KMS-11 (cell line): ENCODE measurements at regions not wholly inside any gene's neighbourhood (a gene's known extent, or its start where the extent isn't known, plus 50 kb on each side); places are given as distances from the start of the nearest gene placed in this dataset.

Experiments
- H2AFZ ChIP-seq: fragments of 200-600 bp; sonication (generic); 2 replicates; pipeline ENCODE4 v1.6.1; 2016; ENCODE audit warnings: antibody characterized with exemption, mixed run types, low read depth
- H3K27ac ChIP-seq: fragments of 200-600 bp; sonication (generic); 2 replicates; pipeline ENCODE4 v1.6.1; 2016; ENCODE audit warnings: mild to moderate bottlenecking, mixed run types
- H3K27me3 ChIP-seq: fragments of 200-600 bp; sonication (generic); 2 replicates; pipeline ENCODE4 v1.6.1; 2017; ENCODE audit warnings: mild to moderate bottlenecking, low read depth, mixed run types, moderate library complexity; ENCODE audit not compliant: insufficient read depth
- H3K36me3 ChIP-seq: fragments of 200-600 bp; sonication (generic); 2 replicates; pipeline ENCODE4 v1.6.1; 2017; ENCODE audit warnings: mild to moderate bottlenecking, mixed run types; ENCODE audit not compliant: insufficient read depth
- H3K4me1 ChIP-seq: fragments of 200-600 bp; sonication (generic); 2 replicates; pipeline ENCODE4 v1.6.1; 2016; ENCODE audit warnings: mild to moderate bottlenecking, low read depth, mixed run types; ENCODE audit not compliant: poor library complexity, severe bottlenecking
- H3K4me2 ChIP-seq: fragments of 200-600 bp; sonication (generic); 2 replicates; pipeline ENCODE4 v1.7.0; 2016; ENCODE audit warnings: mild to moderate bottlenecking, mixed run types
- H3K4me3 ChIP-seq: fragments of 200-600 bp; sonication (generic); IDR thresholded peaks from 2 replicates; pipeline ENCODE4 v1.6.1; 2017; ENCODE audit warnings: low read depth, low read length, mixed read lengths; ENCODE audit not compliant: insufficient read depth
- H3K79me2 ChIP-seq: fragments of 200-600 bp; sonication (generic); 2 replicates; pipeline ENCODE4 v1.6.1; 2016; ENCODE audit warnings: low read depth, mixed run types; ENCODE audit not compliant: insufficient read depth
- H3K9ac ChIP-seq: fragments of 200-600 bp; sonication (generic); 2 replicates; pipeline ENCODE4 v1.6.1; 2016; ENCODE audit warnings: mild to moderate bottlenecking, mixed run types
- H4K20me1 ChIP-seq: fragments of 200-600 bp; sonication (generic); 2 replicates; pipeline ENCODE4 v1.6.1; 2016; ENCODE audit warnings: mild to moderate bottlenecking, mixed run types; ENCODE audit not compliant: insufficient read depth
- CTCF ChIP-seq: fragments of 200-600 bp; sonication (generic); conservative IDR thresholded peaks from 2 replicates; pipeline ENCODE4 v1.6.1; 2017; ENCODE audit warnings: low read depth, mild to moderate bottlenecking, antibody characterized with exemption, low read length, moderate library complexity, mixed read lengths

- Histone ChIP-seq H3K36me3 (no peaks in the 10 kb centered on the region), H3K9ac (no peak overlapping the region), H3K4me3 (no peak overlapping the region), H2AFZ (no peak overlapping the region), H3K27me3 (peaks cover 9% of the 10 kb centered on the region; the same call in 1 of the 2 replicates), H3K4me1 (no peaks in the 10 kb centered on the region), H3K4me2 (no peak overlapping the region), H4K20me1 (no peaks in the 10 kb centered on the region), H3K27ac (no peak overlapping the region), H3K79me2 (no peaks in the 10 kb centered on the region)
- no peak for TF ChIP-seq CTCF
Observed at GRCh38 chr11:69892986-69893555, 73.9 kb upstream of the FGF3 start.

- Histone ChIP-seq H3K4me2 (no peak overlapping the region), H4K20me1 (no peaks in the 10 kb centered on the region), H3K36me3 (no peaks in the 10 kb centered on the region), H3K9ac (no peak overlapping the region), H3K4me3 (no peak overlapping the region), H2AFZ (no peak overlapping the region), H3K27me3 (peaks cover 9% of the 10 kb centered on the region; the same call in 1 of the 2 replicates), H3K27ac (no peak overlapping the region), H3K4me1 (no peaks in the 10 kb centered on the region), H3K79me2 (no peaks in the 10 kb centered on the region)
- TF ChIP-seq CTCF, result no peak
Observed at GRCh38 chr11:69893631-69894030, 74.4 kb upstream of the FGF3 start.

- no peak overlapping the region for H3K27ac ChIP-seq
- no peaks in the 10 kb centered on the region for H4K20me1 ChIP-seq
Observed at GRCh38 chr11:69894181-69894611, 75.0 kb upstream of the FGF3 start.

GRCh38 chr11:69894648-69895047, 75.4 kb upstream of the FGF3 start:
- TF ChIP-seq CTCF, result no peak
- Histone ChIP-seq H3K36me3 (no peaks in the 10 kb centered on the region), H4K20me1 (no peaks in the 10 kb centered on the region), H3K4me1 (no peaks in the 10 kb centered on the region), H3K27ac (no peak overlapping the region), H3K4me3 (no peak overlapping the region), H3K9ac (no peak overlapping the region), H3K4me2 (no peak overlapping the region), H3K27me3 (peaks cover 9% of the 10 kb centered on the region; the same call in 1 of the 2 replicates), H2AFZ (no peak overlapping the region), H3K79me2 (no peaks in the 10 kb centered on the region)

More at GRCh38 chr11:69894181-69894611, 75.0 kb upstream of the FGF3 start:
- no peak for TF ChIP-seq CTCF
- Histone ChIP-seq H2AFZ (no peak overlapping the region), H3K27me3 (peaks cover 9% of the 10 kb centered on the region; the same call in 1 of the 2 replicates), H3K4me2 (no peak overlapping the region), H3K9ac (no peak overlapping the region), H3K4me3 (no peak overlapping the region), H3K79me2 (no peaks in the 10 kb centered on the region), H3K4me1 (no peaks in the 10 kb centered on the region), H3K36me3 (no peaks in the 10 kb centered on the region)
